GM18511 (cell line): ENCODE measurements at regions not wholly inside any gene's neighbourhood (a gene's known extent, or its start where the extent isn't known, plus 50 kb on each side); places are given as distances from the start of the nearest gene placed in this dataset.

Experiments used
- ATAC-seq: cut with Tn5 transposase; IDR thresholded peaks from one replicate; pipeline ENCODE4 v1.9.1; 2021; ENCODE audit warnings: mild to moderate bottlenecking, moderate library complexity; ENCODE audit not compliant: unreplicated experiment

DNA sequence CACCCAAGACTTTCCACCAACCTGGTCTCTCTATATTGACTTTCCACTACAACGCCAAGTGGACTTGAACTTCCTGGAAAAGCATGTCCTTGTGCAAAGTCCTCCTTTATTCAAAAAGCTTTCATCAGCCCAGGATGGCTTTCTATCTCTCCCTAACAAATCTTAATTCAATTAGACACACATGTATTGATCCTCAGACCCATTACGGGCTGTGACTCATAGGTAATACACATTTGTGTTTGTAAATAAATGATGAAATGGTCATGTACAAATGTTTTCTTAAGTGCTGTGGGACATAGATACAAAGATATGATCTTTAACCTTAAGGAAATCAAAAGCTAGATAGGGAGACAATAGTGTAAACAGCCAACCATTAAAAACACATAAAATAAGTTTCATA, 1189.7 kb downstream of the EFNB2 start:
- no peak for ATAC-seq

DNA sequence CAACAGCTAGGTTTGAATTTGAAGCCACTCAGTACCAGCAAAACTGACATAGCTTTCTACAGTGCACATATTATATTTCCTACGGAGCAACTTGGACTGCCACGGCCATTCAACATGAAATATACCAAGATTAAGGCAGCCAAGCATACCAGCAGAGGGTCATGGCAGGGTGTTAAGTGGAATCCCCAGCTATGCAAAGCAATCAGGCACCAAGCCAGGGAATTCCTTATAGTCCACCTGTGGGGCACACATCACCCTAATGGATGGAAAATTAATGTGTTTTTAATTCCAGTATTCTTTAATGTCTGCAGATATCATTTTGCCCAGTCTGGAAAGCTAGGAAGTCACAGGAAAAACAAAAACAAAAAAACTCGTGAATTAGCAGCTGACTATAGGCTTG, 1190.3 kb downstream of the EFNB2 start:
- no peak for ATAC-seq

DNA sequence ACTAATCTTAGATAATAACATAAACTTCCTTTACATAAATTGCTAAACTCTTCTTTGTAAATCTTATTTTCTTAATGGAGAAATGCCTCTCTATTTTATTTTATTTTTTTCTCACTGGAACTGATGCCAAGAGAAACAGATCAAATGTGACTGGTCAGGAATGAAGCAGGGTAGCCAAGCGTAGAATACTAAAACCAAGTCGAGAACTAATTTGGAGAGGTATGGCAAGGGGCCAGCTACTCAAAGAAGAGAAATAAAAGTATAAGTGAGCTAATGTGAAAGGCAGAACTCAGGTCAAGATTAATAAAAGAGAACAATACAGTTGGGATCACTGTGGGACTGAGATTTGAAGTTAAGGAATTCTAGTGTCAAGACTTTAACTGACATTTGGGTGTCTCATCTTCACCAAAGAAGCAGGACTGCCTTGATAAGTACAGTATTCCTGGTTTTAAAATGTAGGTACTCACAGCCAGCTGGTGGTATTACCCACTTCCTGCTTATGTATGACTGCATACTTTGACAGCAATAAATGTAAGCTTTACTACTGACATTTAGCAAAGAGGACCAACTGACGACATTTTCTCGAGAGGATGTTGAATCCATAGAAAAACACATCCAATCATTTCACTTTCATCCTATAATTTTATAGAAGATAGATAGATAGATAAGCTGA, 1192.2 kb downstream of the EFNB2 start:
- ATAC-seq: no peak

DNA sequence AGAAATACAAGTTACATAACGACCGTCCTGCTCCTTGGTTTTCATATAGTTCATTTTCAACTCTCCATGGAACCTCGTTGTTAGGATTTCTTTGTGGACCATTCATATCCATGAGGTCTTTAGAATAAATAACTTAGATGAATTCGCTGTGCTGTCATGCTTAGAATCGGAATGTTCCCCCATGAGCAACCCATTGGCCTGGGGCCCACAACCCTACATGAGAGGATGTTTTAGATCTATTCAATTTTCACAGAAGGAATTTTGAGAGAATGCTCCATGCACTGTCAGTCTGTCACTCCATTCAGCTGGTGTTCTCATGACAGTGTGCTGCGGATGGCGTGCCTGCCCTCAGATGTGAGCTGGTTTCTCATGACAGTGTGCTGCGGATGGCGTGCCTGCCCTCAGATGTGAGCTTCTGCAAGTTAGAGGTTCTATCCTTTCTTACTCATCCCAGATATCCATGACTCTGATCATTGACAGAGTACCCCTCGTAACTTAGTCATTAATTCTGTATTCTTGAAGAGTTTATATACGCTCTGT, 1193.1 kb downstream of the EFNB2 start:
- no peak for ATAC-seq

DNA sequence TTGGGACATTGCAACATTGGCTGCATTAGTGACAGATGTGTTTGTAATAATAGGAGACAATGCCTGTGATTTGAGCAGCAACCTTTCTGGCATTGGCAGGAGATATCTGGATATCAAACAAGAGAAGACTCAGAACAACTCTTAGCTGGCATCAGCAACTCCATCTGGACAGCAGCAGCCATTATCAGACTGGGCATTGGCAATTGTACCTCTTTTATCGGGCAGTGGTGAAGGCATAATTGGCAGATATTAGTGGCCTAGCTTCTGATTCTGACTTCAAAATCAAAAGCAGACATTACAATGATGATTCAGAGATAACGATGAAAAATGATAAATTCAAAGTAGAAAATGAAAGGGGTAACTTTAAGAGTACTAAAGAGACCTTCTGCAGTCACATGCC, 1193.7 kb downstream of the EFNB2 start:
- no peak for ATAC-seq

DNA sequence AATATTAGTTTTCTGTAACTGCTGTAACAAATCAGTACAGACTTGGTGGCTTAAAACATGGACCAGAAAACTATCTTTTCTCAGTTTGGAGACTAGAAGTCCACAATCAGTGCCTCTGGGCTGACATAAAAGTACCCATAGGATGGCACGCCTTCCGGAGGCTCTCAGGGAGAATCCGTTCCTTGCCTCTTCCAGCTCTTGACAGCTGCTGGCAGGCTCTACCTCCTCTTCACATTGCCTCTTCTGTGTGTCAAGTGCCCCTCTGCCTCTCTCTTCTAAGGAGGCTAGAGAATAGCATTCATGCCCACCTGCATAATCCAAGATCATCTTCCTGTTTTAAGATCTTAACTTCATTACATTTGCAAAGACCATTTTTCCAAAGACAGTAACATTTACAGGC, 1194.2 kb downstream of the EFNB2 start:
- no peak for ATAC-seq

DNA sequence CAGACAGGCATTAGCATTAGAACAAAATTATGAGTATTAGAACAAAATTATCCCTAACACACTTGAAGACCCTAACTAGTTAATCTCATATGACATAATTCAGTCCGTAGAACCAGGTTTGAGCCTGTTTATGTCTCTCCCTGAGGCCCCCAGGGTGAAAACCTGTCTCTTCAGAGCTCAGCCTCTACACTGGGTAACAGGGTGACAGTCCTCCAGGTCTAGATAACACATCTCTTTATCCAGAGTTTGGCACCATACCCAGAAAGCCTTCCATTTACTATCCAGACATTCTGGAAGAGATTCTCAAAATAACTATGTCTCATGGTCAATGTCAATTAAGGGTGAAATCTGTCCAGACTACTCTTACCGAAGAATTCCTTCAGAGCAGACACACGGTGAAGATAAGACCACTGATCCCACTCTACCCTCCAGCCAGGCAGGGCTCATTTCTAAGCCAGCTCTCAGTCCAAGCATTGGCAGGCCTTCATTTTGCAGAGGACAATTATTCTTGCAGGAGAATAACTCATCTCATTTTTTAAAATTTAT, 1195.3 kb downstream of the EFNB2 start:
- ATAC-seq: no peak

DNA sequence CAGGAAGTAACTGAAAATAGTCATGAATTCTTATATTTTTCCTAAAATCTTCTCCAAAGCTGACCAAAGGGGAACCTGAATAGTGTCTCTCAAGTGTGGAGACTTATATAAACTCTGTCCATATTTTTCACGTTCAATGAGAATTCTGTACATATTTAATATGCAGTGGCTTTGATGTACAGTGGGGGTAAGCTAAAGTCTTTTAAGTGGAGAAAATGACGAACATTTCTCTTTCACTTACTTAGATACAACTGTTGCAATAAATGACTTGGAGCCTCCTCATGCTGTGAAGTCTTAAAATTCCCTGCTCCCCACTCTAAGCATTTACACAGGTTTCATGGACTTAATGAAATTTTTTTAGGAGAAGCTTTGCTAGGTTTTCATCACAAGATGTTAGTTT, 1196.7 kb downstream of the EFNB2 start:
- ATAC-seq: no peak

DNA sequence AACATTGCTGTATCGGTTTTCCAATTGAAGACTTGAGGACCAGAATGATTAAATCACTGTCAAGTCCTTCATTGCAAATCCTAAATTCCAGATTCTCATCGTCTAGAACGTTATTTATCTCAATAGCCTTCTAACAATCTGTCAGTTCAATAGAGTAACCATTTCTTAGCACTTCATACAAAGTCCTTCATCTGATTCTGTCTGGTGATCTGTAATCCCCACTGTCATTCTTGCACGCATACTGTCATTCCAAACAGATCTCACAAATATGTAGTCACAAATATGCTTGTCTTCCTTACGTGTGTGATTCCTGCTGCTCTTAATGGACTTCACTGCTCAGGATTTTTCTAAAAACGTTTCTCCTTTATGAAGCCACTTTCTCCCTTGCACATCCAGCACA, 1197.5 kb downstream of the EFNB2 start:
- no peak for ATAC-seq

DNA sequence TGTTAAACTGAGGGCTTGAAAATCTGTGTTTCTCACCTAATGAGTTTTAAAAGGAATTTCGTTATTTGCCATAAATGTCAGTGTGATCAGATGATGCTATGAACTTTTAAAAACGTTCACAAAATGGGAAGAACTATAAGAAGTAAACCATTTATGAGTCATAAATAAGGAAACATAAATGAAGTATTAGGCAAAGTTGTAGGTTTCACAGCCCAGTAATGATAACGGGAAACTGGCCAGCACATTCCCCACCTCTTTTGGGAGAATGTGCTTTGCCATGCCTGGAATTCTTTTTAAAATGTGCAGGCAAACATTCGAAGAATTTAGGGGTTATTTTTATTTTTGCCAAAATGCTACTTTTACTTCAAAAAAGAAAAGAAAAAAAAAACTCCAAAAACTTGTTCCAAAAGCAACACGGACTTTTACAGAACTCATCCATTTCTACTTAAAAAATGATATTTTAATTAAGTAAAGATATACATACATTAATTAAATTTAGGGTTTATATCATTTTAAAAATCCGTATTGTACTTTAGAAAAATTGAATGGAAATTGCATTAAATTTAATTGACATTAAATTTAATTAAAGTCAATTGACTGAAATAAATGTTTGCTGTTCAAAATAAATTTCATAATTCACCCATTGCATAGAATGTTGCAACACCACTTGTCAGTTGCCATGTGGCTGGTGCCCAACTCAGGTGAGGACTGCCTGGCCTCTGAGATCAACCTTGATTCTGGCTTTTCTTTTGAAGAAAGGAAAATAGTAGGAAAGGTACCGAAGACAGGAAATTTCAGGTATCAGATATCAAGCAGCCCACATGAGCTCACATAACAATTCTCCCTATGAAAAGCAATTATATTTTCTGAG, 1198.5 kb downstream of the EFNB2 start:
- no peak for ATAC-seq

DNA sequence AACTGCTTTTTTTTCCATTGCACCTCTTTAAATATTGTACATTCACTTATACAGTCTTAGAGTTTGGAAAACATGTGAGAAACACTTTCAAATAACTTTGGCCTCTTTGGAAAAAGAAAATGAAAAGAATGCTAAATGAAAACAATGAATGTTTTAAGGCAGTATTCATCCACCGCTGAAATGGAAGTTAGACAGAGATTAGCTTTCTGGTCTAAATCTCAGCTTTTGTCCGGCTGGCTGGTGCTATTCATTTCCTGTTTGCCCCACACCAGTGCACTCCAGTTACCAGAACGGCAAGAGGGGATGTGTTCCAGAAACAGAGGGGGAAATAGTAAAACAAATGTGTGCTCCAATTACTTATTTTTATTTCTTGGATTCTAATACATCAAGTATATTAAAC, 1201.3 kb downstream of the EFNB2 start:
- ATAC-seq: no peak

DNA sequence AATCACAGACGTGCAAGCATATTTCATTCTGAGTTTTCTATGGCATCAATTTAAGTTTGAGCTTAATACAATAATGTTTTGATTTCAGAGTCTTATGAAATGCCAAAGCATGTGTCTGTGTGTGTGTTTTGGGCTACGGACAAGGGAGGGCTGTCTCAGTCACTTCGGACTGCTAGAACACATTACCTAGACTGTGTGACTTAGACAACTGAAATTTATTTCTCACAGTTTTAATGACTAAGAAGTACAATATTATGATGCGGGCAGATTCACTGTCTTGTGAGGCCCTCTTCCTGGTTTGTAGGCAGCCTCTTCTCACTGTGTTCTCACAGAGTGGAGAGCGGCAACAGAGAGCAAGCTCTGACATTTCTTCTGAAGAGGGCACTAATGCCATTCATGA, 1202.0 kb downstream of the EFNB2 start:
- ATAC-seq: no peak

DNA sequence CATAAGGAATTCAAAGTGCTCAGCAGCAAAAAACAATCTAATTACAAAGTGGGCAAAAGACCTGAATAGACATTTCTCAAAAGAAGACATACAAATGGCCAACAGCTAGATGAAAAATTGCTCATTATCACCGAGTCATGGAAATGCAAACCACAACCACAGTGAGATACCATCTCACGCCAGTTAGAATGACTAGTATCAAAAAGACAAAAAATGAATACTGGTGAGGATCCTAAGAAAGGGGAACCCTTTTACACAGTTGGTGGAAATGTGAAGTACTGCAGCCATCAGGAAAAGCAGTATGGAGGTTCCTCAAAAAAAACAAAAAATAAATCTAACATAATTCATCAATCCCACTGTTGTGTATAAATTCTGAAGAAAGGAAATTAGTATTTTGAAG, 1206.1 kb downstream of the EFNB2 start:
- no peak for ATAC-seq

DNA sequence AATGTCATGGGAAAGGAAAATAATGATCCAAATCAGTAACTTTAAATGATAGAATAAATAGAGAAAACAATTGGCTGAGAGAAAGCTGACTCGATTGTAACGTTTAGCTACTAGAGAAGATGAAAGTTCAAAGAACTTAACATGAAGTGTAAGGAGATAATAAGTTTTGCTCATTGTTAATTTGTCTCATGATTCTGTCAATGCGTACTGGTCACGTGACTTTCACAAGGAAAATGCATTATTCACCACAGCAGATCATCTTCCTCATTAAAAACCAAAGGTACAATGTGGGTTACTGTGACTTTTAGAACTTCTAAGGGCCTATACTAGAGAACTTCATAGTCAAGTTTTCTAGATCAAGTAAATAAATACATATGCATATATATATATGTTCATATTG, 1207.2 kb downstream of the EFNB2 start:
- ATAC-seq: no peak

DNA sequence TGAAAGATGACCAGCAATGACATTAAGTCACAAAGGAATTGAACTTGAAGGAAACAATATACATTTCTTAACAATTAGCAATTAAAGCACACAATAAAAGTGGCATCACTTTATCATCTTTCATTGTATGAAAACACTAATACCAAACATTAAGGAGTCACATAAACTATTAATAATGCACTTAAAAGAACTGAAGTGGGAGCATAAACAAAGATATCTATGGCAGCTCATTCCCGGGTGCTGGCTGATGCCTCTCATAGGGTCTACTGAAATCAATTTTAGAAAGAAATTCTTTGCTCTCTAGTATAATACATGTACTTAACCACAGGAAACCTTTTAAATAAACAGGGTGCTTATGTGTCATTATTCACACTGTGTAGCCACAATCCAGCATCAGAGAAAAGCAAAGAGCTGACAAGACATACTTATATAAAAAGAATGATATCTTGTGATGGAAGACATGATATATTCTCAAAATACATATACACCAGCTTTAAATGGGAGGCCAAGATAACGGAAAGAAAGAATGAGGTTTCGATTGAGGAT, 1207.8 kb downstream of the EFNB2 start:
- ATAC-seq: no peak

DNA sequence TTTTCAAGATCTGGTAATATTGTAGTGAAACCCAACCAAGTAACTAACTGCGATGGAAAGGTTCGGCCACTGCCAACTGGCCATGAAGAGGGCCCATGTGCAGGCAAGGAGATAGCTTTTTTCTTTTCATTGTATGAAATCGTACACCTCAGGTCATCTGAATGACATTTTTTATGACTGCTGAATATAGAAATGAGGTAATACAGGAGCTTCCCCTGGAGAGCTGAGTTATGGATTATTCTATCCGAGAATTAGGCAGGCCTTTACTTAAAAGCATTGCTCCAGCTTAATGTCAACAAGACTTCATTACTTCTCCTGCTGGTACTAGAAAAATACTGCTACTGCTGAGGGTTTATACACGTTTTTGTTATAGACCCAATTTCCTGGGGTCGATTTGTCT, 1215.6 kb downstream of the EFNB2 start:
- no peak for ATAC-seq

DNA sequence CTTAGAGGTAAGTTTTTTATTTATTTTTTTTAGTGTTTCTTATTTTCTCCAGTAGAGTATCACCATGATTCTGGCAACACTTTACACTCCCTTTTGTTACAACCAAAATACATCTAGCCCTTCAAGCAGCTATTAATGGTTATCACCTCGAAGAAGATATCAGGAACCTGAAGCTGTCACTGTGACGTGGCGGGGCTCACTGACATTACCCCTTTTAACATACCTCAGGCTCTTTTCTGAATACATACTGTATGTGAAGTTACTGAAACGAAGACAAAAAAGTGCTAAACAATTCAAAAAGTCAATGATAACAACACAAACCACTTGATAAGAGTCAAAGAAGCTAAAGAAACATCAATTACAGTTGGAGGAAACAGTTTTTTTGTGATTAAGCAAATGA, 1218.7 kb downstream of the EFNB2 start:
- ATAC-seq: no peak

DNA sequence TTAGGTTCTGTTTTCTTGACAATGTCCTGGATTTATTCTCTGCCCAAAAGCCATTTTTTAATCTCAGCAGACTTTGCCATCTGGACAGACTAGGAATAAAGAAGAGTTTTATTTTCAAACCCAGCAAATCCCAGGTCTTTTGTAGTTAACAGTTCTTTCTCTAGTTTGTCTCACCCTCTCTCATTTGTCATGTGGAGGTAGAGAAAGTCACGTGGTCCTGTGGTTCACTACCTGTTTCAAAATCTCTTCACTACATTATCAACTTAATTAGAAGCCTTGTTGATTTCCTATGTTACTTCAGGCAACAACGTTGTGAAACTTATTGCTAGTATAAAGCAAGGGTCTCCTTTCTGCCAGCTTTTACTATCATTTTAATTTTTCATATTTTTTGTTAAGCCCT, 1222.6 kb downstream of the EFNB2 start:
- ATAC-seq: no peak

DNA sequence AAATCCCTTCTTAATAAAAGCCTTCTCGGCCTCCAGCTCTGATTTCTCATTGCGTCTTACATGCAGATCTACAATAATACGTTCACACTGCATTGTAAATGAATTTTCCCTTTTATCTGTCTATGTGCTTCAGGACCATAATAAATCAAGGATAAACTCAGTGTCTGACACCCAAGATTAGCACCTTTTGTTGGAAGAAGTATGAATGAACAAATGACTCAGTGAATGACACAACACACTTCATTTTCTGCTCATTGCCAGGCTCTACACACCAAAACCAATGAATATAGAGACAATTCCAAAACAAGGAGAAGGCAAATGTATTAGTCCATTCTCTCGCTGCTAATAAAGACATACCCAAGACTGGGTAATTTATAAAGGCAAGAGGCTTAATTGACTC, 1224.4 kb downstream of the EFNB2 start:
- no peak for ATAC-seq

DNA sequence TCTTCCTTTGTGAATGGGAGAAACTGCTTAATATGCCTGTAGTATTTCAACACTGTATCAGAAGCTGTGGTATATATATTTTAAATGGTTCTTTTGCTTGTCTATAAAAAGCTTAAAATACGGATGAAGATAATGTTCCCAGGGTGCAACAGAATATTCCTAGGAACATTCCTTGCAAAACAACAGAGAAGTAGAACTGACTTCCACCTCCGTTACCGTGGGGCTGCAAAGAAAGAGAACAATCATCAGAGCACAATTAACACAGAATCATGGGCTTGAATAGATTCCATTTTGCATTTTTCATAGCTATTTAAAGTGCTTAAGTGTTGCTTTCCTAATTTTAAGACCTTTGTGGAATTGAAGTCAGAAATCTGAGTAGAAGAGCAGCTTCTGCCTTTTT, 1227.7 kb downstream of the EFNB2 start:
- no peak for ATAC-seq

DNA sequence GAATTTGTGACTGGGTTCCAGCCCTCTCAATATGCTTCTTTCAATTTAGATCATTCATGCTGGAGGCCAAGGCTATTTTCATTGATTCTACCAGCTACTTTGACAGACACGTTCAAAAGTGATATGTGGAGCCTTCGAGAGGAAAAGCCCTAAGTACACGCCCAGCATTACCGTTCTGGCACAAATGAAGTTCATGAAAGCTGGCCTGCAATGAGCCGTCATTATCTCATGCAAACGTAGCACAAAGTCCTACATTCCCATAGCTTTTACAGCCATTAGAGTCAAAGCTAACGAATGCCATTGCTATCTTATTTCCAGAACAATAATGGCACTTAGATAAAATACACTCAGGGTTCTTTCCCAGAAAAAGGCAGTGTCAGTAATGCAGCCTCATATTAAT, 1237.6 kb downstream of the EFNB2 start:
- ATAC-seq: no peak

DNA sequence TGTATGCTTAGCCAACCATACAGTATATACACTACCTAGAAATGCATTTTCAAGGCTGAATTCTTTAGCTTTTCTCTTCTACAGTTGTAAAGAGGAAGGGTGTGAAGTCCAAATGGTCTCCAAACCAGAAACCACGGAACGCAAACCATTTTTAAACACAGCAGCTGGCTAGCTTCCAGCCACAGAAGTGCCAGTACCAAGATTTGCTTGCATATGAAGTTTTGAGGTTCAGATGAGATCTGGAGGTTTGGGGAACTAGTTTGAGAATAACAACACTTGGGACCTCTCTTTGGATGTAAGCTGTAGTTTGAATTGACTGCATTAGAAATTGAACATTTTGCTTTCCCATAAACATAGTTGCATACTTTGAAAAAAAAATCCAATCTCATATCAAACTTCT, 1243.5 kb downstream of the EFNB2 start:
- ATAC-seq: no peak
